Esophagus squamous epithelium (tissue), 4 donors: ENCODE measurements at regions not wholly inside any gene's neighbourhood (a gene's known extent, or its start where the extent isn't known, plus 50 kb on each side); places are given as distances from the start of the nearest gene placed in this dataset.
"Not testable (repeated sequence)": the region's sequence is repeated elsewhere in the genome, so short reads cannot be mapped to it uniquely, and the experiment has no call there.

Source experiments
- CTCF ChIP-seq, 6 experiments: fragments of 450-650 bp in 4 of 6; fragments of 200-600 bp in 2 of 6; sonication (generic) in 2 of 6; IDR thresholded peaks; one replicate each; pipeline ENCODE4 v1.5.1; 2016 to 2019; ENCODE audit warnings: antibody characterized with exemption in 6 of 6, mild to moderate bottlenecking in 4 of 6, moderate library complexity in 4 of 6
- POLR2A ChIP-seq, 4 donors: fragments of 450-650 bp; IDR thresholded peaks; one replicate each; pipeline ENCODE4 v1.6.1; 2017; ENCODE audit warnings: antibody characterized with exemption in 4 of 4, mild to moderate bottlenecking in 4 of 4, moderate library complexity in 3 of 4

GRCh38 chr3:107202885-107203284, 174.4 kb upstream of the CCDC54 start:
- TF ChIP-seq CTCF, POLR2A (IDR thresholded peaks at IDR 0.05): not testable (repeated sequence)
